Activated gamma-delta T cell treated with Interleukin-2 at 50 U/mL for 16 hours (primary cell): ENCODE measurements at regions not wholly inside any gene's neighbourhood (a gene's known extent, or its start where the extent isn't known, plus 50 kb on each side); places are given as distances from the start of the nearest gene placed in this dataset.

Experiments used
- DNase-seq: peaks from one replicate; pipeline ENCODE4 v3.0.0-alpha.2; 2020

DNA sequence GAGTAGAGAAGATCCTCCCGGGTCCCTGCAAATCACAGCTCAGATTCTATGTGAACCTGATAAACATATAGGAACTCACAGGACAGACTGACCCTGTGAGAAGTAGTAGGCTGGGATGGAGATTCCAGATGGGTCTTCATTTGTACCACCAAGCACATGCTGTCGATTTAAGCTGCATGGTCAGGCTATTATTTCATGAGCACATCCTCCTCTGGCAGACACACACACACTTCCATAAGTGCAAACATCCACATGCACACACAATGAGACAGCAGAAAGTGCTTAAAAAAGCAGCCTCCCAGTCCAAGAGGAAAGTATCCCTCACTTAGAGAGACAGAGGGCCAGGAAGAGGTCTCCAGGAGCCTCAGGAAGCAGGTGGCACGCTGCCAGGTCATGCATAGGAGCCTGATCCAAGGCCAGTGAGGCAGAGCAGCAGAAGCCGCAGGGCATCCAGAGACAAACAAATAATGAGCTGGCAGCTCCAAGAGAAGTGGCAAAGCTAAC lies 131.8 kb downstream of the UNC5CL start:
- DNase-seq: no peak

DNA sequence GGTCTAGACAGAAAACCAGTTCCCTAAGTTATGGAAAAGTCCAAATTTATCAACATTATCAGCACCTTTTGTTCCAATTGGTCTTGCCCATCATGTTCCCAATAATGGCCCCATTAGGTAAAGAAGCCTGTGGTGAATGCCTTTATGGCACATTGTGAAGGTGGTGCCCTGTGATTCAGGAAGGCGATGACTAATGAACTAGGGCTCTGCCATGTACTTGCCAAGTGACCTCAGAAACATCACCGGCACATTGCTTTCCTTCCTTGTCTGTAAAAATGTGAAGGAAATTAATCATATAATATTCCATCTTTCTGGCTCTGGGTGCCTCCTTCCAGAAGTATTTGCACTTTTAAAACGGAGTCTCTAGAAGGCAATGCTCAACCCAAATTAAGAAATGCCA lies 132.3 kb downstream of the UNC5CL start:
- no peak for DNase-seq

DNA sequence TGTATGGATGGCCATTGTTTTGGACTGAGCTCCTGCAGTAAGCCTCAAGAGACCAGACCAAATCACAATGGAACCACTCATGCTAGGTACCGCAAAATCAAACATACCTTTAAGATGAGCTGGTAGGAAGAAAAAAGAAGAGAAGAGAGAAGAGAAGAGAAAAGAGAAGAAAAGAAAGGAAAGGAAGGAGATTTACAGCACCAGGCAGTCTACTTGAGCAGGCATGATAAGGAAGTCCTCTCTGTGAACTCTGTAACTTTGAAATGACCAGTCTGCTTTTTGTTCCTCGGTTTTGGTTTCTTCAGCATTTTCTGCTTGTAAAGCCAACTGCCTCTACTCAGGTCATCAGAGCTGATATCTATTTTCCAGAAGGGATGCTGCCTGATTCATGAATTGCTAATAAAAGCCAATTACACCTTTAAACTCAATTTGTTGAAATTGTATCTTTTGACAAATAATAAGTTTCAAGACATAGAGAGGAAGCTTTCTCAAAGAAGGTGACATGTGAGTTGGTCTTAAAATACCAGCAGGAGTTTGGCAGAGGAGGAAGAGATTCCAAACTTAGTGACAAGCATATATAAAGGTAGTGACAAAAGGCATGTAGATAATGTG lies 134.3 kb downstream of the UNC5CL start:
- DNase-seq: no peak

DNA sequence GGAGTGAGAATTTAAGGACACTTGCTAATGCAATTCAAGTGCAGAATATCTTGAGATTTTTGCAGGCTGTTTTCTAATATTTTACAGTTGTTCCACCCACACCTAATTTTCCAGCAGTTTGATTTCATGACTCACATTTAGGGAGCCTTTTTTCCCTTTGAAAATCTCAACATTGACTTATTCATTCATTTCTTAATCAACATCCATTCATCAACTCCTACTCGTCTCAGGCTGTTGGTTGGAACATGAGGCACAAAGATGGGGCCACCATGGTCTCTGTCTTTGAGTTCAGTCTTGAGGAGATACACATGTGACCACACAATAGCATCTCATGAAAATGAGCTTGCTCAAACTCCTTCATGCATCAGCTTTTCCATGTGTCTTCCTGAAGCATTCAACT lies 135.6 kb downstream of the UNC5CL start:
- DNase-seq: no peak

DNA sequence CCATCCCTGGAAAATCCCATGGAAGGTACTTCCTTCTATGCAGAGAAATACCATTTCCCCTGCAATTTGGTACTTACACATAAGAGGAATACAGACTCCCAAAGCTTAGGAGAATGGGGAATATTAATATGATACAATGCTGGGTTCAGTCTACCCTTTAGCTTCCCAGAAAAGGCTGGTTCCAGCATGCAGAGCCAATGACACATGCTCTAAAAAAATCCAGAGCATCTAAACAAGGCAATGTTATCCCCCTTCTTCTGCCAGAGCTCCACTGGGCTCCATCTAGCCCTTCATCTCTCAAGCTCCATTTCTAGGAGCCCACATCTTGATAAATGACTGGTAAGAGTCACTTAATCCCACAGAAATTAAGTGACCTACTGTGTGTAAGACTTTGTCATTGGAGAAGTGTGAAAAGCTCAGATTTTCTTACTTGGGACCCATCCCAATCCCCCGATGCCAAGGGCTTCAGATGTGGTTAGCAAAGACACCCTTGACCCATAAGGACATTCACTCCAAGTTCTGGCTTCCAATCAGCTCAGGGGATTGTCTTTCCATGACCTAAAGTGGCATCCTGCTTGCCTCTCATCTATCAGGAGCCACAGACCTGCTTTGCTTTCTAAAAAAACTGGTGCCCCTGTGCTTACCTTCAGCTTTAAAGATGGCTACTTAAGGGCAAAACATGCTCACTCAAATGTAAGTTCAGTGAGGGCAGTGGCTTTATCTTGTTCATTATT lies 137.5 kb downstream of the UNC5CL start:
- DNase-seq: no peak

DNA sequence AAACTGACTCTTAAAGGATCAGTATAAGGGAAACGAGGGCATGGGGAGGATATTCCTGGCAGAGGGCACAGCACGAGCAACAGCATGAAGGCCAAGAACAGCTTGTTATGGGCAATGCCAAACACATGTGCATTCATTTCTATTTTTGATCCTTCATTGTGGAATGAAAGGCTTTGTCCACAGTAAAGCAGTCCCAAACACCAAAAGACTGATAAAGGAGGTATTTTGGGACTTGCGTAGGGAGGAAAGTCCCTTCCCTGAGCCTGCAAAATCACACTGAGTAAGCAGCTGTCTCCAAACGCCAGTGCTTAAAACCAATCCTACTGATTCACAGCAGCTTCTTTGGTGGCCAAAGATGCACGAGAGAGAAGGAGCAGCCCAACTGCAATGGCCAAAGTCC lies 138.2 kb downstream of the UNC5CL start:
- DNase-seq: no peak

DNA sequence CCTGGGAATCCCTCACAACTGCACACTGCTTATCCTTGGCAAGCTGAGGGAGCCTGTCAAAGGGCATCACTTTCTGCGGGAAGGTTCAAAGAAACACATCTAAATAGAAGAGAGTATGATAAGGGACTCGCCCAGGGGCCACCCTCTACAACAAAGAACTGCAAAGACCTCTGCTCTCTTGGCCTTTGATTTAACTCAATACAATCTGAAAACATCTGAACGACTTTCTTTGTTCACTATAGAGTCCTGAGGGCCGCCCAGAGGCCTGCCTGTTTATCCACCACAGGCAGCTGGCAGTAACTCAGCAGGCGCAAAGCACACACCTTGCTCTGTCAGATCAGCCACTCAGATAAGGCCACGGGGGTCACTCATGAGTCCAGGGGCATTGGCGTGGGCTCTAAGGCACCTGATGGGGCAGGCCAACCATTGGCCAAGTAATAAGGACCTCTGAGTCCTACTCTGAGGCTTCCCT lies 139.3 kb downstream of the UNC5CL start:
- DNase-seq: no peak

DNA sequence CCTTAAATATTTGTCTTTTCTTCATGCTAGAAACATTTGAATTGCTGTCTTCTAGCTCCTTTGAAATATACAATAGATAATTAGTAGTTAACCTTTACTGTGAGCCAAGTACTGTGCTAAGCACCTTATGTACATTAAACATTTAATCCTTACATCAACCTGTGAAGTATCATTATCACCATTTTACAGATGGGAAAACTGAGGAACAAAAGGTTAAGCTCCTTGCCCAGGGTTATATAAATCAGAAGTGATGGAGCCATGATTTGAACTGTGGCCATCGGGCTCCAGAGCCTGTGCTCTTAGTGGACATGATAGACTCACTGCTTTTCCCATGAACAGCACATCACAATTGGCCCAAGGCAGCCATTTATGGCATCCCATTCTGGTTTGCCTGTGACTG lies 140.9 kb downstream of the UNC5CL start:
- DNase-seq: no peak

DNA sequence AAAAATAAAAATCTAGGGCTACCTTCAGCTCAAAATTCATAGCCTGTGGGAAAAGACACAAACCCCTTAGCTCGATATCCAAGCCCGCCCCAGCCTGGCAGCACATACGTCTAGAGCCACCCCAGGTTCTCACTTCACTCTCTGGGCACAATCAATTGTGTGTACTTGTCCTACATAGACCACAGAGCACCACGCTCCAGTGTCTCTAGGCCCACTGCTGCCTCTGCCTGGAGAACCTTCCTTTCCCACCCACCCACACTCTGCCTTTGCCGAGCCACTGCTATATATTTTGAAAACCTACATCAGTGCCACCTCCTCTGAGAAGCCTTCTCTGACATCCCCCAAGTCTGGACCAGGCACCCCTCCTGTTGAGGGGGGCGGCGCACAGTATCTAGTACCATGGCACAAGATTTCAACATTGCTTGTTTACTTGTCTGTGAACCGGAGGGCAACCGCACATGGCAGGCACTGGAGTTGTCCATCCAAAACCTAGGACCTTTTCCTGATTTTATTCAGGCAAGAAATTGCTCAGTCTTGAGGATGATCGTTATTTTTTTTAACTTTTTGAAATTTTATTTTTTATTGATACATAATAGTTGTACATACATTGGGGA lies 141.5 kb downstream of the UNC5CL start:
- DNase-seq: no peak

DNA sequence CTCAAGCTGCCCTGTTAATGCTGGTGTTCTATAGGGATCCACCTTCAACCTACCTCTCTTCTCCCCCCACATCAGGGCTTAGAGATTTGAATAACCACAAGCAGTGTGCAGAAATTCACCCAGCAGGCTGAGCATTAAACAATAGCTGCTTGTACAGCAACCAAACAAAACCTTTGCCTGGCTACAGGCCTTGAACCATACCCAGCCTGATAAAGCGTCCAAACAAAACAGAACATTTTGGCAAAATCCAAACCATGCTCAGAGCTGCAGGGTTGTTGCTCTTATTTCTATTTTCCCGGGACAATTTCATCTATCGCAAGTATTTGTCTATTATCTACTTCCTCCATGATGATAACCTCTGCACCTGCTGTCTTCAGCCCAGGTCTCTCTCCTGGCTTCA lies 142.3 kb downstream of the UNC5CL start:
- no peak for DNase-seq

DNA sequence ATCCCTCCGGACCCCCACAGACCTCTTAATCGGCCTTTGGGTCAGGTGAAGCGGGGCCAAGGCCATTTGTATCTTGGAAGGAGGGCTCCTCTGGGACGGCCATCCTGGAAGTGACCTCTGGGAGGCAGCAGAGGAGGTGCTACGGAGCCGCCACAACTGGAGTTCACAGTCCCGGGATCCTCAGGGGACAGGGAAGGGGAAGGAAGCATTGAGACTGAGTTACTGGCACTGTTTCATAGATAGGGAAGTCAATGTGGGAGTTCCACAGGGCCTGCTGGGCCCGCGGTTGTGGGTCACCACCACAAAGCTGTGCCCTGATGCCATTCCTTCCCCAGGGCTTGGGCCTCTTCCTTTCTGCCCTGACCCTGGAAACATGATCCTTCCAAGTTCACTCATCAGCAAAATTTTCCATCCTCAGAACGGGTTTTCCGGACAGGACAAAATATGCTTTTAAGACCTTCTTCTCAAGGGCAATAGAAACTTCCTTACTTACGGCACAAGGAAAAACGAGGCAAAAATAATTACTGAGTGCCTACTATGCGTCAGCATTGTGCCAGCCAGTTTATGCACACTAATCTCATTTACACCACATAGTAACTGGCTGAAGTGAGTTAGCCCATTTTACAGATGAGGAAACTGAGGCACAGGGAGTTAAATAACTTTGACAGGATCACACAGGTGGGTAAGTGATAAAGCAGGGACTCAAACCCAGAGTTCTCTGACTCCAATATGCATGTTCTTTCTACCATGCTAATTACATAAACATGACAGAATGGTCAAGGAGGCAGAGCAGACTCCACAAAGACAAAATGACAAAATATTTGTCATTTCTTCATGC lies 143.8 kb downstream of the UNC5CL start:
- DNase-seq: no peak

DNA sequence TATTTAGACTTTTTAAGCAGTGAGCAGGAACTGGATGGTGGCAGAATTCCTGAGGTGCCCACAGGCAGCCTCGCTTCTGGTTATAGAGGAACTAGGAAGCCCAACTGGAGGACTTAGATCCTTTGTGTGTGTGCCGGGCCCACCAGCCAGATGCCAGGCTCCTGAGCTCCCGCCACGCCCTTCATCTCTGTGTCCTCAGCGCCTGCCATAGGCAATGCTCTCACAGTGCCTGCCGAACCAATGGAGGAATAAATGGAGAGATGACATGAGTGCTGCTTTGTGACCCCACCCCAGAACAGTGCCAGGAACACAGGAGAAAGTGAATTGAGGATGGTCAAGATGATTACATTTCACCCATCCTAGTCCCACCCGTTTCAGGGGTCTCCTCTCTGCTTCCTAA lies 146.0 kb downstream of the UNC5CL start:
- DNase-seq: no peak

DNA sequence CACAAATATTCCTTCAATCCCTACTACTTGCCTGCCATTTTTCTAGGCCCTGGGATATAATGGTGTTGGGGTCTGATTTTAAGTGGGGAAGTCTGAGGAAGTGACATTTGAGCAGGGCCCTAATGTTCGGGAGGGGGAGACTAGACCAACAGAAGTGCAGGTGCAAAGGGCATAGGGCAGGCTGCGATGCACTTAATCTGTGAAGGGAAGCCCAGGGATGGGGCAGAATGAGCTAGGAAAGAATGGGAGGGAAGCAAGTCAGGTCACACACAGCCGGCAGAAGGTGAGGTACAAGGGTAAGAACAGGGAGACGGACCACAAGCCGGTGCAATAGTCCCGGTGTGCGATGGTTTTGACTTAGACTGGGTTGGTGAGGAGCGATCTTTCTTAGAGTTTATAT lies 146.8 kb downstream of the UNC5CL start:
- DNase-seq: no peak

DNA sequence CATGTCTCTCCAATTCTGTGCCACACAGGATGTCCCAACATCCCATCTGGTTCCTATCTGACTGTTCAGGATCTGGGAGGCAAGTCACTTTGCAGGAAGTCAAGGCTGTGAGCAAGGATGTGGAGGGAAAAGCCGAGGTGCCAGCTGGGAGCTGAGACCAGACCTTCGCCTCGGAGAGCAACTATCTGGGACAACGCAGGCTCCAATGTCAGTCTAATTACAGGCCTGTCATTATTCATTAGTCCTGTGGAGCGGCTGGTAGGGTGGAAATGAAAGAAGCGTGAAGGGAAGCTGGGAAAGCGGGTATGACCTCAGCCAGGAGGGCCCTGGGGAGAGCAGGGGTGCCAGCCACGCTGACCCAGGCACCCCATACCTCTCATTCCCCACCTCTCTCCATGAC lies 147.3 kb downstream of the UNC5CL start:
- no peak for DNase-seq

DNA sequence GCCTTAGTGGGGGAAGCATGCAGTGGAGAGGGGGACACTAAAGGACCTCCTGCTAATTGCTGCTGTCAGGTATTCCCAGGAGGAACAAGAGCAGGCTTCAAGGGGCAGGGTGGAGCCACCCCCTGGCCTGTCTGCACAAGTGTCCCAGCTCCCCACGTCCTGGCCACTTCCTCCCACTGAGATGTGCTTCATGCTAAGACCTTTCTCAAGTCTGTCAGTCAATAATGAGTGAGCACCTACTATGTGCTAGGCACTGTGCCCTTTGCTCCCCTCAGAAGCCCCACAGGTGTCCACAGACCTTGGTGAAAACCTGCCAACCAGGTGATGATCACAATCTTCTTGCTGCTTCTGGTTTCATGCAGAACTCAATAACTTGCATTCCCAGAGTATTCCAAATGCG lies 147.9 kb downstream of the UNC5CL start:
- DNase-seq: no peak

DNA sequence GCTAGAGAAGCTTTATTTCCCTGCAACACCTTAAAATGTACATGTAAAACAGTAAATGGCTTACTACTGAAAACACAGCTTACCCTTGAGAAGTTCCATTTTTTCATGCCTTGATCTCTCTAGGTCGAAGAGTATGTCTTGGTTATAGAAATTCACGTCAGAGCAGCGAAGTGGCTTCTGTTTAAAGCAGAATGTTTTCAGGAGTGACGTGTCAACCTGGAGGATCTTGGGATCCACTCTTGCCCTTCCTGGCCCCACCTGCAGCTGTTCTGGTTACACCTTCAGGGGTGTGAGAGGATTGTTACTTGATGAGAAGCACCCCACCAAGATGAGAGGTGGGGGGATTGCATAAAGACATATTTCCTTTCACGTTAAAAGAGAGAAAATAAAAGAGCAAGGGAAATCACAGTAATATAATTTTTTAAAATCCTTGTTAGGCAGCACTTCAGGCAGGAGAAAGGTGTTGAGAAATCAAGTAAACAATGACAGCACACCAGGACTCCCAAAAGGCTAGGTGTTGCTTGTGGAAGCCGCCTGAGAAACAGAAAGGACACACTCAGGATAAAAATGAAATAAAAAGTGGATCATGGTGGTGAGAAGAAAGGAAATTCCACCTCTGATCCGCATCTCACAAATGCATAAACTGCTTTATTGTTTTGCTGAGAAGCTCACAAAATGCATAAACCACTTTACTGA lies 149.7 kb downstream of the UNC5CL start:
- no peak for DNase-seq

DNA sequence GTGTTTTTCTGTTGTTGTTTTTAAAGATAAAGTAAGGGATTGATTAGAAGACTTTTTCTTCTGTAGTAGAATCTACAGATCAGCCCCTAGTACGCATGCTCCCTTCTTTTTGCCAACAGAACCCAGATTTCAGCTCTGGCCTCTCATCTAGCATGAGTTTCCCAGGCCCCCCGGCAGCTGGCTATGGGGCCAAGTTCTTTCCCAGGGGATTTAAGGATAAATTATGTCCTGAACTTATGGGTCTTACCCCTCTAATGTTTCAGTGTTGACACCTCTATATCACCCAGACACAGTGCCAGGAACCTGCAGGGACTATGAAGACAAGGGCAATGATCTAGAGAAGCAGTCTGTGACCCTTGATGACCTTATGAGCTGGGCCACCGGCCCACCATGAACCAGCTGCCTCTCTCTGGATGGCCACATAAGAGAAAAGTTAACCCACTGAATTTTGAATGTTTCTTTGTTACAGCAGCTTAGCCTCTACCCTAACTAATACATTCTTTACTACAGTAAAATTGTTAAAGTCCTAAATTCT lies 150.5 kb downstream of the UNC5CL start:
- no peak for DNase-seq

DNA sequence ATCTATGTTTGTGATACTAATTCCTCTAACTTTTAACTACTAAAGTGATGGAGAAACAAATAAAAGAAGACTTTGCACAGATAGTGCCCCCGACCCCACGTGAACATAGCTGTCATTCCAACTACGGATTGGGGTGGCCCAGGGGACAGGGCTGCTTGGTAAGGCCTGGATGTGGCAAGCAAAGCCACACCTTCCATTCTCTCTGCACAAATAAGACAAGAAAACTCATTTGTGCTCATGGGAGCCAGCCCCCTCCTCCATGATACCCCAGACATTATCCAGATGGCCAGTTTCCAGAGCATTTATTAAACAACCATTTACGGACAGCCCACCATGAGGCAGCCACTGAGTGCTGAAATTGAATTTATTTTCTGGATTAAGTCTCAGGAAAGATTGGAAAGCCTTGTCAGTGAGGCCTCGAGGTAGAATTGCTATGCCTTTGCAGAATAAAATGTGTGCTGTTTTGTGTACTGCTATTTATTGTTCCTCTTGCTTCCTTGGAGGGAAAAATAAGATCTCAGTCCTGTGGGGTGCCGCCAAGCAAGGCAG lies 151.2 kb downstream of the UNC5CL start:
- DNase-seq: no peak

DNA sequence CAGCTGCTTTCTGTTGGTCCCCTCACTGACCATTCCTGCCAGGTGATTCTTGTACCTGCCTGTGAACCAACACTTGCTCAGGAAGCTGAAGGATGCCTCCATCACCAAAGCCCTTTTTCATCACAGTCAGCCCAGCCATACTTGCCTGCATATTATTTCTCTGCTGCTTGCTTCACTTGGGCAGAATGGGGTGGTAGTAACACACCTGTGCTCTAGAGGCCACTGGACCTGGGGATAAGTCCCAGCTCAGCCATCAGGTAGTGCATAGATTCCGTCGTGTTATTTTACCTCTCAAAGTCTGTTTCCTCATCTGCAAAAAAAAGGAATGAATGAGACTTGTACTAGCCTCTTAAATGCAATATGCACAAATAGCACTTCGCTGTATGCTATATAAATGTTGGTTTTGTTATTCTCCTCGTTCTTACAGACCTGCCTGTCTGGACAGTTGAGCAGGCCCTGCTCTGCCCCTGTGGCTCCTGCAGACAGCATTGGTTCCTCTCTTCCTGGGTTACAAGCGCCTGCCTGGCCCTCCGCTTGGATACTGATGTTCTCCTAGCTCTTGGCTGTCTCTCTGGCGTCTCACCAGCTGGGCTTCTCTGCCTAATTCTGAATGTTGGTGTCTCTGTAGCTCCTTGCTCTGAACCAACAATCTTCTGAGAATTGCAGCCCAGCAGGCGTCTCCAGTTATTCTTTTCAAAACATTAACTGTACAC lies 151.8 kb downstream of the UNC5CL start:
- DNase-seq: no peak

DNA sequence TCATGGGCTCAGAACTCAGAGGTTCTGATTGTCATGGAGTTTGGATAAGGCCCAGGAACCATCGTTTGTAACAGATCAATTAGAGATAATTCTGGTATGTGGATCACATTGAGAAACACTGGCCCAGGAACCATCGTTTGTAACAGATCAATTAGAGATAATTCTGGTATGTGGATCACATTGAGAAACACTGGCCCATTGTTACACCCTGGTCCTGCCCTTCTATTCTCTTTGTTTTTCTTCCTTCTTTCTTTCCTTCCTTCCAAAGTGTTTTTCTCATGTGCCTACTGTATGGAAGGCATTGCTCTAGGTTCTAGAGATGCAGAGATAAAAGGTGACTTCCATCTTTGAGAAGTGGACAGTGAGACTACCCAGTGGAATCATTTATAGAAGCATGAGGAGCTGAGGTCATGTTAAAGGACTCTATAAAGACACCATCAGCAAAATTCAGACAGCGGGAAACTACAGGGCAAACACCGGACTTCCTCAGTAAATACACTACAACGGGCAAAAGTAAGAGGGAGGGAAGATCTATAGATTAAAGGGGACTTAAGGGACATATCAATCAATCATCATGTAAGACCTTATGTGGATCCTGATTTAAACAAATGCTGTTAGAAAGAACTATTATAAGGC lies 153.8 kb downstream of the UNC5CL start:
- DNase-seq: no peak
